ENCODE measurements at regions not wholly inside any gene's neighbourhood (a gene's known extent, or its start where the extent isn't known, plus 50 kb on each side); places are given as distances from the start of the nearest gene placed in this dataset.
A peak's percentile ranks its signal among the peaks of the same experiment; 100 is the strongest.

- H3K79me1 ChIP-seq (replicated peaks; ENCODE audit: low read length, poor library complexity, severe bottlenecking) = no peaks in the 10 kb centered on the region
- no peak overlapping the region for H3K18ac ChIP-seq (ENCODE audit: low read depth in 1 of 2, low read length in 2 of 2)
- H3K4me1 ChIP-seq (ENCODE audit: control insufficient read depth, insufficient read depth, low read depth, low read length) = no peaks in the 10 kb centered on the region
- no peak for DNase-seq
- no peak overlapping the region for H3K27ac ChIP-seq (ENCODE audit: low read length, poor library complexity, severe bottlenecking)
- H2AFZ ChIP-seq (ENCODE audit: low read depth, low read length) = no peak overlapping the region
- H3K4ac ChIP-seq (ENCODE audit: low read depth in 1 of 2, low read length in 2 of 2) = no peak overlapping the region
- H3K27me3 ChIP-seq (ENCODE audit: control insufficient read depth in 1 of 2, insufficient read depth in 1 of 2, low read length in 2 of 2) = no peaks in the 10 kb centered on the region
- H3K4me2 ChIP-seq (ENCODE audit: low read length, poor library complexity, severe bottlenecking) = no peak overlapping the region
- no peak overlapping the region for H4K91ac ChIP-seq (ENCODE audit: low read length)
- H3K36me3 ChIP-seq (ENCODE audit: control insufficient read depth in 1 of 2, insufficient read depth in 2 of 2, low read depth in 1 of 2, low read length in 2 of 2) = no peaks in the 10 kb centered on the region
- no peak overlapping the region for H2BK15ac ChIP-seq (ENCODE audit: low read depth, poor library complexity, severe bottlenecking)
- no peak overlapping the region for H3K9ac ChIP-seq (ENCODE audit: low read length)
- H3K14ac ChIP-seq (ENCODE audit: low read length in 2 of 2) = no peak overlapping the region
- no peak overlapping the region for H2BK5ac ChIP-seq (ENCODE audit: low read depth, low read length, poor library complexity, severe bottlenecking)
- H2BK120ac ChIP-seq (ENCODE audit: low read depth, low read length) = no peak overlapping the region
- H4K8ac ChIP-seq (ENCODE audit: low read length) = no peak overlapping the region
- H2AK5ac ChIP-seq (ENCODE audit: low read length, severe bottlenecking) = no peak overlapping the region
- no peaks in the 10 kb centered on the region for H3K9me3 ChIP-seq (ENCODE audit: control insufficient read depth, low read length)
- no peak overlapping the region for H3K4me3 ChIP-seq (ENCODE audit: insufficient read depth in 1 of 2, low read depth in 1 of 2, low read length in 2 of 2)
- no peak overlapping the region for H2BK12ac ChIP-seq (ENCODE audit: low read length in 2 of 2)
- H3K23ac ChIP-seq (ENCODE audit: low read length in 2 of 2) = no peak overlapping the region
- 95% methylated on average over 1 of the region's 2 CpGs for WGBS
Measured at GRCh38 chr18:40565805-40566509, 1389.1 kb upstream of the PIK3C3 start.

- H3K9me3 ChIP-seq (ENCODE audit: control insufficient read depth, low read length) = no peaks in the 10 kb centered on the region
- H3K18ac ChIP-seq (ENCODE audit: low read depth in 1 of 2, low read length in 2 of 2) = no peak overlapping the region
- H2AFZ ChIP-seq (ENCODE audit: low read depth, low read length) = no peak overlapping the region
- 93% methylated on average over 3 of the region's 3 CpGs for WGBS
- H2BK12ac ChIP-seq (ENCODE audit: low read length in 2 of 2) = no peak overlapping the region
- H3K4me2 ChIP-seq (ENCODE audit: low read length, poor library complexity, severe bottlenecking) = no peak overlapping the region
- no peaks in the 10 kb centered on the region for H3K36me3 ChIP-seq (ENCODE audit: control insufficient read depth in 1 of 2, insufficient read depth in 2 of 2, low read depth in 1 of 2, low read length in 2 of 2)
- no peak overlapping the region for H2AK5ac ChIP-seq (ENCODE audit: low read length, severe bottlenecking)
- H3K23ac ChIP-seq (ENCODE audit: low read length in 2 of 2) = no peak overlapping the region
- no peak overlapping the region for H4K8ac ChIP-seq (ENCODE audit: low read length)
- H3K14ac ChIP-seq (ENCODE audit: low read length in 2 of 2) = no peak overlapping the region
- H3K9ac ChIP-seq (ENCODE audit: low read length) = no peak overlapping the region
- no peaks in the 10 kb centered on the region for H3K27me3 ChIP-seq (ENCODE audit: control insufficient read depth in 1 of 2, insufficient read depth in 1 of 2, low read length in 2 of 2)
- no peak overlapping the region for H2BK15ac ChIP-seq (ENCODE audit: low read depth, poor library complexity, severe bottlenecking)
- no peak overlapping the region for H4K91ac ChIP-seq (ENCODE audit: low read length)
- H2BK120ac ChIP-seq (ENCODE audit: low read depth, low read length) = no peak overlapping the region
- H3K27ac ChIP-seq (ENCODE audit: low read length, poor library complexity, severe bottlenecking) = no peak overlapping the region
- no peaks in the 10 kb centered on the region for H3K4me1 ChIP-seq (ENCODE audit: control insufficient read depth, insufficient read depth, low read depth, low read length)
- no peaks in the 10 kb centered on the region for H3K79me1 ChIP-seq (replicated peaks; ENCODE audit: low read length, poor library complexity, severe bottlenecking)
- H3K4ac ChIP-seq (ENCODE audit: low read depth in 1 of 2, low read length in 2 of 2) = no peak overlapping the region
- H3K4me3 ChIP-seq (ENCODE audit: insufficient read depth in 1 of 2, low read depth in 1 of 2, low read length in 2 of 2) = no peak overlapping the region
- DNase-seq = no peak
- H2BK5ac ChIP-seq (ENCODE audit: low read depth, low read length, poor library complexity, severe bottlenecking) = no peak overlapping the region
Measured at GRCh38 chr18:40559556-40559955, 1395.5 kb upstream of the PIK3C3 start.

GRCh38 chr18:40558706-40559392, 1396.2 kb upstream of the PIK3C3 start:
- H3K4ac ChIP-seq (ENCODE audit: low read depth in 1 of 2, low read length in 2 of 2) = no peak overlapping the region
- no peak overlapping the region for H2BK12ac ChIP-seq (ENCODE audit: low read length in 2 of 2)
- no peak overlapping the region for H2AFZ ChIP-seq (ENCODE audit: low read depth, low read length)
- H2BK15ac ChIP-seq (ENCODE audit: low read depth, poor library complexity, severe bottlenecking) = no peak overlapping the region
- no peak overlapping the region for H4K8ac ChIP-seq (ENCODE audit: low read length)
- H2BK120ac ChIP-seq (ENCODE audit: low read depth, low read length) = no peak overlapping the region
- no peak overlapping the region for H3K18ac ChIP-seq (ENCODE audit: low read depth in 1 of 2, low read length in 2 of 2)
- no peaks in the 10 kb centered on the region for H3K36me3 ChIP-seq (ENCODE audit: control insufficient read depth in 1 of 2, insufficient read depth in 2 of 2, low read depth in 1 of 2, low read length in 2 of 2)
- H2AK5ac ChIP-seq (ENCODE audit: low read length, severe bottlenecking) = no peak overlapping the region
- peak overlapping the region in 1 of 2 experiments; percentile 23 for H3K14ac ChIP-seq (ENCODE audit: low read length in 2 of 2)
- H3K9me3 ChIP-seq (ENCODE audit: control insufficient read depth, low read length) = no peaks in the 10 kb centered on the region
- H3K27ac ChIP-seq (ENCODE audit: low read length, poor library complexity, severe bottlenecking) = no peak overlapping the region
- H3K27me3 ChIP-seq (ENCODE audit: control insufficient read depth in 1 of 2, insufficient read depth in 1 of 2, low read length in 2 of 2) = no peaks in the 10 kb centered on the region
- H3K4me3 ChIP-seq (ENCODE audit: insufficient read depth in 1 of 2, low read depth in 1 of 2, low read length in 2 of 2) = no peak overlapping the region
- no peak overlapping the region for H4K91ac ChIP-seq (ENCODE audit: low read length)
- no peak for DNase-seq
- no peak overlapping the region for H3K4me2 ChIP-seq (ENCODE audit: low read length, poor library complexity, severe bottlenecking)
- WGBS = 92% methylated on average over 3 of the region's 5 CpGs
- no peaks in the 10 kb centered on the region for H3K4me1 ChIP-seq (ENCODE audit: control insufficient read depth, insufficient read depth, low read depth, low read length)
- no peaks in the 10 kb centered on the region for H3K79me1 ChIP-seq (replicated peaks; ENCODE audit: low read length, poor library complexity, severe bottlenecking)
- H3K23ac ChIP-seq (ENCODE audit: low read length in 2 of 2) = no peak overlapping the region
- H2BK5ac ChIP-seq (ENCODE audit: low read depth, low read length, poor library complexity, severe bottlenecking) = no peak overlapping the region
- H3K9ac ChIP-seq (ENCODE audit: low read length) = no peak overlapping the region

- Histone ChIP-seq H3K27ac (ENCODE audit: low read length, poor library complexity, severe bottlenecking) (no peak overlapping the region), H2BK5ac (ENCODE audit: low read depth, low read length, poor library complexity, severe bottlenecking) (no peak overlapping the region), H2AK5ac (ENCODE audit: low read length, severe bottlenecking) (no peak overlapping the region), H3K36me3 (ENCODE audit: control insufficient read depth in 1 of 2, insufficient read depth in 2 of 2, low read depth in 1 of 2, low read length in 2 of 2) (no peaks in the 10 kb centered on the region), H3K9ac (ENCODE audit: low read length) (no peak overlapping the region), H2BK120ac (ENCODE audit: low read depth, low read length) (no peak overlapping the region), H2AFZ (ENCODE audit: low read depth, low read length) (no peak overlapping the region), H3K4me1 (ENCODE audit: control insufficient read depth, insufficient read depth, low read depth, low read length) (no peaks in the 10 kb centered on the region), H3K4ac (ENCODE audit: low read depth in 1 of 2, low read length in 2 of 2) (no peak overlapping the region), H3K27me3 (ENCODE audit: control insufficient read depth in 1 of 2, insufficient read depth in 1 of 2, low read length in 2 of 2) (no peaks in the 10 kb centered on the region), H3K4me3 (ENCODE audit: insufficient read depth in 1 of 2, low read depth in 1 of 2, low read length in 2 of 2) (no peak overlapping the region), H3K9me3 (ENCODE audit: control insufficient read depth, low read length) (no peaks in the 10 kb centered on the region), H2BK15ac (ENCODE audit: low read depth, poor library complexity, severe bottlenecking) (no peak overlapping the region), H3K14ac (ENCODE audit: low read length in 2 of 2) (no peak overlapping the region), H4K91ac (ENCODE audit: low read length) (no peak overlapping the region), H3K79me1 (replicated peaks; ENCODE audit: low read length, poor library complexity, severe bottlenecking) (no peaks in the 10 kb centered on the region), H4K8ac (ENCODE audit: low read length) (no peak overlapping the region), H2BK12ac (ENCODE audit: low read length in 2 of 2) (no peak overlapping the region), H3K18ac (ENCODE audit: low read depth in 1 of 2, low read length in 2 of 2) (no peak overlapping the region), H3K23ac (ENCODE audit: low read length in 2 of 2) (no peak overlapping the region), H3K4me2 (ENCODE audit: low read length, poor library complexity, severe bottlenecking) (no peak overlapping the region)
- 71% methylated on average over 4 of the region's 4 CpGs for WGBS
- DNase-seq = peak; percentile 66
Measured at GRCh38 chr18:40555914-40556313, 1399.1 kb upstream of the PIK3C3 start.
